GM23248 (cell line): ENCODE measurements at regions not wholly inside any gene's neighbourhood (a gene's known extent, or its start where the extent isn't known, plus 50 kb on each side); places are given as distances from the start of the nearest gene placed in this dataset.

Experiments used
- DNase-seq: peaks from one replicate; pipeline ENCODE4 v3.0.0-alpha.2; 2015
- H2AFZ ChIP-seq: fragments of 200-600 bp; sonication (generic); 2 replicates; pipeline ENCODE4 v1.6.1; 2016; ENCODE audit warnings: antibody characterized with exemption
- H3F3A ChIP-seq: fragments of 200-600 bp; sonication (generic); 2 replicates; pipeline ENCODE4 v1.6.1; 2016; ENCODE audit warnings: mild to moderate bottlenecking, antibody characterized with exemption, mixed run types; ENCODE audit not compliant: insufficient read depth
- H3K27ac ChIP-seq: fragments of 200-600 bp; sonication (generic); 2 replicates; pipeline ENCODE4 v1.5.1; 2016; ENCODE audit warnings: mild to moderate bottlenecking
- H3K27me3 ChIP-seq: fragments of 200-600 bp; sonication (generic); replicated peaks from 2 replicates; pipeline ENCODE4 v1.6.1; 2016; ENCODE audit warnings: mild to moderate bottlenecking; ENCODE audit not compliant: insufficient read depth
- H3K36me3 ChIP-seq: fragments of 200-600 bp; sonication (generic); 2 replicates; pipeline ENCODE4 v1.6.1; 2016; ENCODE audit warnings: low read depth, mild to moderate bottlenecking
- H3K4me1 ChIP-seq: fragments of 200-600 bp; sonication (generic); 2 replicates; pipeline ENCODE4 v1.6.1; 2016; ENCODE audit warnings: mild to moderate bottlenecking; ENCODE audit not compliant: insufficient read depth
- H3K4me2 ChIP-seq: fragments of 200-600 bp; sonication (generic); one replicate; pipeline ENCODE4 v1.6.1; 2016; ENCODE audit warnings: mild to moderate bottlenecking; ENCODE audit not compliant: unreplicated experiment
- H3K4me3 ChIP-seq: fragments of 200-600 bp; sonication (generic); 2 replicates; pipeline ENCODE4 v1.5.1; 2016; ENCODE audit warnings: mild to moderate bottlenecking
- H3K79me2 ChIP-seq: fragments of 200-600 bp; sonication (generic); 2 replicates; pipeline ENCODE4 v1.6.1; 2016; ENCODE audit warnings: mild to moderate bottlenecking; ENCODE audit not compliant: insufficient read depth
- H3K9ac ChIP-seq: fragments of 200-600 bp; sonication (generic); 2 replicates; pipeline ENCODE4 v1.6.1; 2016; ENCODE audit warnings: mild to moderate bottlenecking
- H3K9me2 ChIP-seq: fragments of 200-600 bp; sonication (generic); 2 replicates; pipeline ENCODE4 v1.6.1; 2016; ENCODE audit warnings: mixed run types, mild to moderate bottlenecking, moderate library complexity; ENCODE audit not compliant: insufficient read depth
- H3K9me3 ChIP-seq: fragments of 200-600 bp; sonication (generic); one replicate; pipeline ENCODE4 v1.6.1; 2017; ENCODE audit warnings: low read depth
- H4K20me1 ChIP-seq: fragments of 200-600 bp; sonication (generic); 2 replicates; pipeline ENCODE4 v1.6.0; 2016; ENCODE audit not compliant: insufficient read depth
- EZH2 ChIP-seq: fragments of 200-600 bp; sonication (generic); IDR thresholded peaks from 2 replicates; pipeline ENCODE4 v1.6.1; 2018; ENCODE audit warnings: antibody characterized with exemption, mild to moderate bottlenecking; ENCODE audit not compliant: insufficient read depth, poor library complexity, severe bottlenecking
- EZH2phosphoT487 ChIP-seq: fragments of 200-600 bp; sonication (generic); IDR thresholded peaks from 2 replicates; pipeline ENCODE4 v1.6.1; 2018; ENCODE audit warnings: antibody characterized with exemption, moderate library complexity, mild to moderate bottlenecking, low read depth; ENCODE audit not compliant: insufficient read depth
- WGBS, 2 experiments: methylation state at CpG; one replicate each; pipeline ENCODE4 v1.1.6; 2015 to 2017; ENCODE audit warnings: low lambda C conversion rate in 2 of 2, low coverage in 1 of 2; ENCODE audit errors: missing lambda C conversion rate in 2 of 2; 5-methylcytosine and 5-hydroxymethylcytosine counted together
- in situ Hi-C: fragments of 300-500 bp; cut with MboI; formaldehyde crosslinking; loops from 2 replicates; pipeline ENCODE4 v1.15.0; 2020

GRCh38 chr10:53479365-53479764 is 706.8 kb upstream of the MBL2 start:
- Histone ChIP-seq H3K4me2 (no peak overlapping the region), H3K27me3 (no peaks in the 10 kb centered on the region), H4K20me1 (no peaks in the 10 kb centered on the region), H3K4me1 (no peaks in the 10 kb centered on the region), H3F3A (no peaks in the 10 kb centered on the region), H3K36me3 (no peaks in the 10 kb centered on the region), H2AFZ (no peak overlapping the region), H3K9ac (no peak overlapping the region), H3K27ac (no peak overlapping the region), H3K79me2 (no peaks in the 10 kb centered on the region), H3K9me3 (no peaks in the 10 kb centered on the region), H3K4me3 (no peak overlapping the region), H3K9me2 (no peaks in the 10 kb centered on the region)
- in situ Hi-C loops = no loop called here
- WGBS, 2 experiments = 18 to 19% methylated on average over 2 of the region's 2 CpGs
- TF ChIP-seq EZH2phosphoT487 (no peak), EZH2 (no peak)
- DNase-seq = no peak

GRCh38 chr10:53477313-53477675 is 704.7 kb upstream of the MBL2 start:
- no peaks in the 10 kb centered on the region for H3K36me3 ChIP-seq
- 21 to 36% methylated on average over 1 of the region's 1 CpG for WGBS, 2 experiments
- DNase-seq = no peak
- H3K27me3 ChIP-seq = no peaks in the 10 kb centered on the region
- H3K4me1 ChIP-seq = no peaks in the 10 kb centered on the region
- no peak overlapping the region for H3K9ac ChIP-seq
- H3K4me2 ChIP-seq = no peak overlapping the region
- no peaks in the 10 kb centered on the region for H4K20me1 ChIP-seq
- H3F3A ChIP-seq = no peaks in the 10 kb centered on the region
- no peaks in the 10 kb centered on the region for H3K79me2 ChIP-seq
- H3K9me2 ChIP-seq = no peaks in the 10 kb centered on the region
- H3K4me3 ChIP-seq = no peak overlapping the region
- no peak for TF ChIP-seq EZH2
- TF ChIP-seq EZH2phosphoT487 = no peak
- no peaks in the 10 kb centered on the region for H3K9me3 ChIP-seq
- in situ Hi-C loops = no loop called here
- no peak overlapping the region for H3K27ac ChIP-seq
- H2AFZ ChIP-seq = no peak overlapping the region

- Histone ChIP-seq H2AFZ (no peak overlapping the region), H3K9me2 (no peaks in the 10 kb centered on the region), H3K27me3 (no peaks in the 10 kb centered on the region), H3K9me3 (no peaks in the 10 kb centered on the region), H3F3A (no peaks in the 10 kb centered on the region), H3K36me3 (no peaks in the 10 kb centered on the region), H3K9ac (no peak overlapping the region), H3K4me1 (no peaks in the 10 kb centered on the region), H4K20me1 (no peaks in the 10 kb centered on the region), H3K79me2 (no peaks in the 10 kb centered on the region), H3K4me3 (no peak overlapping the region), H3K4me2 (no peak overlapping the region), H3K27ac (no peak overlapping the region)
- no peak for DNase-seq
- WGBS, 2 experiments = 14 to 17% methylated on average over 3 of the region's 3 CpGs
- in situ Hi-C loops = no loop called here
- no peak for TF ChIP-seq EZH2
- no peak for TF ChIP-seq EZH2phosphoT487
Measured at GRCh38 chr10:53476650-53477312, 704.2 kb upstream of the MBL2 start.

DNA sequence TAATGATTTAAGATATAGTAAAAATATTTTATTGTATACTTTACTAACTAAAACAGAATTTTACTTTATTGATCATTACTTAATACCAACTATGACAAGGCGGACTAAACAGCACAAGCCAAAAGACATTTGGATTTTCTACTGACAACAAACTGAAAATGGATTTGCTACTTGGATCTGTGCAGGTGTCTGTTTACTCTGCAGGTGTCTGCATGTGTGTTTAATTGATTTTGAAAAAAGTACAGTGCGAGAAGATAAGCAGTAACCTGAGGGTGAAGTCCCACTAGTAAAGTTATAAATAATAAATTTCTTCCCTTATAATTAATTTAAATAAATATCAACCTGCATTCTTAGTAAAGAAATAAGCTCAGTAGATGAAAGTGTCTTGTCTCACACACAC is 696.8 kb upstream of the MBL2 start:
- 37 to 38% methylated on average over 2 of the region's 2 CpGs for WGBS, 2 experiments
- H3K27me3 ChIP-seq = no peaks in the 10 kb centered on the region
- no peaks in the 10 kb centered on the region for H3F3A ChIP-seq
- no peaks in the 10 kb centered on the region for H3K36me3 ChIP-seq
- no peak overlapping the region for H3K9ac ChIP-seq
- no peak overlapping the region for H3K4me3 ChIP-seq
- H3K4me2 ChIP-seq = no peak overlapping the region
- no peak for TF ChIP-seq EZH2phosphoT487
- no peak for TF ChIP-seq EZH2
- H3K79me2 ChIP-seq = no peaks in the 10 kb centered on the region
- DNase-seq = no peak
- no peak overlapping the region for H2AFZ ChIP-seq
- no peaks in the 10 kb centered on the region for H3K9me2 ChIP-seq
- in situ Hi-C loops = no loop called here
- H4K20me1 ChIP-seq = no peaks in the 10 kb centered on the region
- no peaks in the 10 kb centered on the region for H3K4me1 ChIP-seq
- H3K27ac ChIP-seq = no peak overlapping the region
- H3K9me3 ChIP-seq = peaks cover 2% of the 10 kb centered on the region

GRCh38 chr10:53463539-53463938 is 691.0 kb upstream of the MBL2 start:
- Histone ChIP-seq H3K27ac (no peak overlapping the region), H3K9me3 (peaks cover 7% of the 10 kb centered on the region), H2AFZ (no peak overlapping the region), H3K36me3 (no peaks in the 10 kb centered on the region), H3F3A (no peaks in the 10 kb centered on the region), H3K4me2 (no peak overlapping the region), H3K27me3 (no peaks in the 10 kb centered on the region), H4K20me1 (no peaks in the 10 kb centered on the region), H3K79me2 (no peaks in the 10 kb centered on the region), H3K4me3 (no peak overlapping the region), H3K9me2 (no peaks in the 10 kb centered on the region), H3K4me1 (no peaks in the 10 kb centered on the region), H3K9ac (no peak overlapping the region)
- 37 to 41% methylated on average over 4 of the region's 4 CpGs for WGBS, 2 experiments
- DNase-seq = no peak
- no peak for TF ChIP-seq EZH2phosphoT487
- no peak for TF ChIP-seq EZH2
- in situ Hi-C loops = no loop called here
